ENCODE measurements at regions not wholly inside any gene's neighbourhood (a gene's known extent, or its start where the extent isn't known, plus 50 kb on each side); places are given as distances from the start of the nearest gene placed in this dataset.

DNA sequence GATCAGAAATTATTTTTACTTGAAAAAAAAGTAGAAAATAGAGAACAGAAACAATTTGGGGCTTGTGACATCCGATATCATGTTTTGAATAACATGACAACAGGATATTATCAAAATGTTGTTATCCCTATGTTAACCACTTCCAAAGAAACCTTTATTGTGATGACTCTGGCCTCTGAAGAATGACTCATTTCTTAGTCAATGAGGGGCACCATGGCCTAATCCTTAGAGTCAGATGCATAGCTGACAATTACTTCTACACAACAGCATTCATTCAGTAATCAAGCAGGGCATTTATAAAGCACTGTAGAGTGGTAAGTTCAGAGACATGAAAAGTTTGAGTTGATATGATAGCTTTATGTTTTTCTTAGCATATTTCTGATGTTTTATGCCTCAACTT is 703.0 kb downstream of the RNF144A start:
- DNase-seq (ENCODE audit: low read depth) = peak; percentile 3
- no peak overlapping the region for H3K4me3 ChIP-seq (ENCODE audit: control insufficient read depth, low read depth, low read length)
- TF ChIP-seq, protein P1, sequence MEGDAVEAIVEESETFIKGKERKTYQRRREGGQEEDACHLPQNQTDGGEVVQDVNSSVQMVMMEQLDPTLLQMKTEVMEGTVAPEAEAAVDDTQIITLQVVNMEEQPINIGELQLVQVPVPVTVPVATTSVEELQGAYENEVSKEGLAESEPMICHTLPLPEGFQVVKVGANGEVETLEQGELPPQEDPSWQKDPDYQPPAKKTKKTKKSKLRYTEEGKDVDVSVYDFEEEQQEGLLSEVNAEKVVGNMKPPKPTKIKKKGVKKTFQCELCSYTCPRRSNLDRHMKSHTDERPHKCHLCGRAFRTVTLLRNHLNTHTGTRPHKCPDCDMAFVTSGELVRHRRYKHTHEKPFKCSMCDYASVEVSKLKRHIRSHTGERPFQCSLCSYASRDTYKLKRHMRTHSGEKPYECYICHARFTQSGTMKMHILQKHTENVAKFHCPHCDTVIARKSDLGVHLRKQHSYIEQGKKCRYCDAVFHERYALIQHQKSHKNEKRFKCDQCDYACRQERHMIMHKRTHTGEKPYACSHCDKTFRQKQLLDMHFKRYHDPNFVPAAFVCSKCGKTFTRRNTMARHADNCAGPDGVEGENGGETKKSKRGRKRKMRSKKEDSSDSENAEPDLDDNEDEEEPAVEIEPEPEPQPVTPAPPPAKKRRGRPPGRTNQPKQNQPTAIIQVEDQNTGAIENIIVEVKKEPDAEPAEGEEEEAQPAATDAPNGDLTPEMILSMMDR (conservative IDR thresholded peaks at IDR 0.05; ENCODE audit: control insufficient read depth, insufficient read depth, low read depth, low read length) = no peak

DNA sequence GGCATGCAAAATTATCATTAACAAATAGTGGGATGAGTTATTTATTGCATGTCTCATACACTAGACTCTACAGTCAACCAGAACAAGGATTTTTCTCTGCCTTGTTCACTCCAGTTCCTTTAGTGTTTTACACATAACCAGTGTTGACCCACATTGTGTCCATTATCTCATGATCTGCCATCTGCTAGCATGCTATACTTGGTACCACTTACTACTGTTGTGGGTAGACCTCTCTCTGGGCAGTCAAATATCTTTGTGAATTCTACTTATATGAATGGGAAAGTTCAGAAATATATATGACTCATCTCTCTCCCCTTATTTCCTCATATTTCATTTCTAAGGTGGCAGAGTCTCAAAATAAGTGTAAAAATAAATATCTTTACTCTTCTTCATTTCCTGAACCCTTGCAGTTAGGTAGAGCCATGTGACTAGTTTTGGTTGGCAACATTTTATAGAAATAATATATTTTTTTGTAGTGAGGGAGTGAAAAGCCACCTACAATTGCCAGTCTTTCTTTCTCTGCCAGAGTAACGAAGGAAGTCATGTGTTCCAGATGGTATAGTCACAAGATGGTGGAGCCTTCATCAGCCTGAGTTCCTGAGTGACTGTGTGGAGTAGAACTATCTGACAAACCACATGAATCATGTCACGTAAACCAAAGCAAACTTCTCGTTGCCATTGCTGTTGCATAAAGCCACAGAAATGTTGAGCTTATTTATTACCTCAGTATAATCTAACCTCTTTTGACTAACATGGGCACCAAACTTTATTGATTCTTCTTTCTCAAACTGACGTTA is 704.0 kb downstream of the RNF144A start:
- TF ChIP-seq, protein P1 (conservative IDR thresholded peaks at IDR 0.05; ENCODE audit: control insufficient read depth, insufficient read depth, low read depth, low read length) = no peak
- DNase-seq (ENCODE audit: low read depth) = no peak
- no peak overlapping the region for H3K4me3 ChIP-seq (ENCODE audit: control insufficient read depth, low read depth, low read length)

DNA sequence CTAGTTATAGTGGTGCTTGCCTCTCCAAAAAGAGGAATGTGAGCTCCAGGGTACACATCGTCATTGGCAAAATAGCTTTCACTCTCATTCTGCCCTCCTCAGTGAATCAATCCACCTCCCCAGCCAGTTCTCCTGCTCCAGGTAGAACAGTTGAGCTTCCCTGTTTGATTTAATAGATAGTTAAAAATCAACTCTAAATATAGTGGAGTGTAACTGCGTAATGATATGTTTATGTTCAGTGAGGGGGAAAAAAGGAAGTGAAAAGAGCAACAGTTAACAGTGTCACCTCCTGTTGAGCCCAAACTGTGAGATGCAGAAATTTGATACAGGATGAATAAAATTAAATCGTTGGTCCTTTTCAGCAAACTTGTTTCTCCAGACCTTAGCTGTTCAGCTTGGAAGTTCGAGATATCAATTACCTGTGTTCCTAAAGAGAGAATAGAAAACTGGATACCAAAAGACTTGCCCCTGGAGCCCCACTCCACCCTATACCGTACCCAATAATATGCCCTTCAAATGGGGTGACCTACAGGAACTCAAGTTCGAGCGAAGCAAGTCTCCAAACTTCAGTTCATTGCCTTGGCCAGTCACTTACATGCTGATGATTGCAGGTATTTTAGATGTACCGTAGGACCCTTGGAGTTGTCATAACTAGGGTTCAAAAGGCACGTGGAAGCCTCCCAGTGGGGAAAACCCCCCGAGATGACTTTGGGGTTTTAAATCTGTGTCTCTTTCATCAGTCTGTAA is 708.4 kb downstream of the RNF144A start:
- H3K4me3 ChIP-seq (ENCODE audit: control insufficient read depth, low read depth, low read length) = no peak overlapping the region
- TF ChIP-seq, protein P1 (conservative IDR thresholded peaks at IDR 0.05; ENCODE audit: control insufficient read depth, insufficient read depth, low read depth, low read length) = no peak
- DNase-seq (ENCODE audit: low read depth) = no peak

DNA sequence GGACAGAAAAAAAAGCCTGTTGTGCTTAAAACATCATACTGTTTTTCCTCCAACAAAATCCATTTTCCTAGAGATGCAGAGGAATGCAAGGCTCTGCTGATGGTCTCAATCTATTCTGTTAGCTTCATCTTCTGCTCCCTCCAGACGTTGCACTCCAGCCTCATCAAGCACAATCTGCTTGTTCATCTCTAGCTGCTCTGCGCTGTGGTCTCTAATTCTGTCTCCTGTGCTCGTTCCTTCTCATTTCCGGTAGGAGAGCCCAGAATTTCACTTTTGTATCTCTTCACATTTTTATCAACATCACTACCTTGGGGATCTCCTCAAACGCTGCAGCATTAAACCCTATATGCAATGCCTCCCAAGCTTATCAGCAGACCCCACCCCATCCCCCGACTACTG is 708.9 kb downstream of the RNF144A start:
- no peak overlapping the region for H3K4me3 ChIP-seq (ENCODE audit: control insufficient read depth, low read depth, low read length)
- DNase-seq (ENCODE audit: low read depth) = no peak
- TF ChIP-seq, protein P1 (conservative IDR thresholded peaks at IDR 0.05; ENCODE audit: control insufficient read depth, insufficient read depth, low read depth, low read length) = no peak

DNA sequence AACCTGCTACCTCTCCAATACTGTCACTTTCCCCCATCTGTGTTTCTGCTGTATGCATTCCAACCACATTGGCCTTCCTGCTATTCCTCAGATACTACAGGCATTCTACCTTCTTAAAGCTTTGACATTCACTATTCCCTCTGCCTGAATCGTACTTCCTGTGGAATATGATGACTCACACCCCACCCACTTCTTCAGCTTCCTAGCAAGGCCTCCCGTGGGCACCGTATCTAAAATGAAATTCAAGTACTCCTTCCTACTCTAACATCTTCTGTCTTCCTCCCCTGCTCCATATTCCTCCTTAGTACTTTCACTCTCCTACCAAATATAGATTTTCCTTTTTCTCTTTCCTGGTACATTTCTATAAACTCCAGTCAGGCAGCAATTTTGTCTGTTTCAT is 710.4 kb downstream of the RNF144A start:
- DNase-seq (ENCODE audit: low read depth) = peak; percentile 12
- TF ChIP-seq, protein P1 (conservative IDR thresholded peaks at IDR 0.05; ENCODE audit: control insufficient read depth, insufficient read depth, low read depth, low read length) = no peak
- no peak overlapping the region for H3K4me3 ChIP-seq (ENCODE audit: control insufficient read depth, low read depth, low read length)

DNA sequence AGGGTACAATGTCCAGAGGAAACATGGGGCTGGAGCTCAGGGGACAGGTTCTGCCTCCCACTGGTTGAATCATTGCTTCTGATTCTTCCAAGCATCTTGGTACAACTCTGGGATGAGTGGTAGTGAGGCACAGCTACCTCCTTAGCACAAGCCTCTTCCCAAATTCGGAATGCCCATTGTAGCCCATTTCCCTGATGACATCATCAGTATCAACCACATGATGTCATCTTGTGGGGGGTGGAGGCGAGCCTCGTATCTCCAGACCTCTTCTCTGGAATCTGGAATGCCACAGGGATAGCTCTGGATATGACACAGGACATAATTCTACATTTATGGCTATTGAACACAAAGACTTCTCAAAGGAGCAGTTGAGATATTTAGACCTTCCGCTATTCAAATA is 715.2 kb downstream of the RNF144A start:
- no peak for DNase-seq (ENCODE audit: low read depth)
- TF ChIP-seq, protein P1 (conservative IDR thresholded peaks at IDR 0.05; ENCODE audit: control insufficient read depth, insufficient read depth, low read depth, low read length) = no peak
- H3K4me3 ChIP-seq (ENCODE audit: control insufficient read depth, low read depth, low read length) = no peak overlapping the region

Data from fibroblast of mammary gland (primary cell).